Eye (tissue), 1 donor: ENCODE measurements at regions not wholly inside any gene's neighbourhood (a gene's known extent, or its start where the extent isn't known, plus 50 kb on each side); places are given as distances from the start of the nearest gene placed in this dataset.
A peak's percentile ranks its signal among the peaks of the same experiment; 100 is the strongest.
"Not testable (repeated sequence)": the region's sequence is repeated elsewhere in the genome, so short reads cannot be mapped to it uniquely, and the experiment has no call there.

Experiments
- DNase-seq: peaks from one replicate; pipeline ENCODE4 v3.0.0-alpha.2; 2015

DNA sequence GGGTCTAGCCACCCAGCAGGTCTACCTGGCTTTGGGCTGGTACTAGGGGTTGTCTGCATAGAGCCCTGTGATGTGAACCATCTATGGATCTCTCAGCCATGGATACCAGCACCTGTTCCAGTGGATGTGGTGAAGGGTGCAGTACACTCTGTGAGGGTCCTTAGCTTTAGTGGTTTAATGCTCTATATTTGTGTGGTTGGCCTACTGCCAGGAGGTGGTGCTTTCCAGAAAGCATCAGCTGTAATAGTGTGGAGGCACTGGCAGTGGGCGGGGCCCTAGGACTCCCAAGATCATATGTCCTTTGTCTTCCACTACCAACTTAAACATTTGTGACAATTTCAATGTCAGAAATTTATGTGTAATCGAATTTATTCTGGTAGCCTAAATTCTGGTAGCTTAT, 1065.1 kb downstream of the RPIA start:
- DNase-seq = not testable (repeated sequence)

DNA sequence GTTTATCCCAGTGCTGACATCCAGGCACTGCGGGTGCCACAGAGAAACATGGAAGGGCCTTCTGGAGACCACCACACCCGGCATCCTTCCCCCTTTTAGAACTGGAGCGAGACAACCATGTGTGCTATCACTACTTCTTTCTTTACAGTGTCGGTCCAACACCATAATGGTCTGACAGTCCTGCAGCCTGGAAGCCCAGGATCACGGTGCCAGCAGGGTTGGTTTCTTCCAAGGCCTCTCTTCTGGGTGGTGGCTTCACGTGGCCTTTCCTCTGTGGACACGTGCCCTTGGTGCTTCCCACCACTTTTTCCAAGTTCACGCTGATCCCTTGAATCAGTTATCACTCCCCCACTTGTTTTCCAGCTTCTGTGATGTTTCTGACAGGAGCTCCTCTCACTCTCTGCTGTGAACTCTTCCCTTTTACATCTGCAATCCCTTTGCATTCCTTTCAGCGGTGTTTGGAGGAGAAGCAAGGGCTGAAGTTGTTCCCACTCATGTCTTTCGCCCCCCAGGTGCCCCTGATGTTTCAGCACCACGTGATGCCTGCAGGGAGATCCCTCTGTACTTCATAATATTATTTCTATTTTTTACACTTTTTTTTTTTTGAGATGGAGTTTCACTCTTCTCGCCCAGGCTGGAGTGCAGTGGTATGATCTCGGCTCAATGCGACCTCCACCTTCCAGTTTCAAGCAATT, 1067.0 kb downstream of the RPIA start:
- DNase-seq = not testable (repeated sequence)

DNA sequence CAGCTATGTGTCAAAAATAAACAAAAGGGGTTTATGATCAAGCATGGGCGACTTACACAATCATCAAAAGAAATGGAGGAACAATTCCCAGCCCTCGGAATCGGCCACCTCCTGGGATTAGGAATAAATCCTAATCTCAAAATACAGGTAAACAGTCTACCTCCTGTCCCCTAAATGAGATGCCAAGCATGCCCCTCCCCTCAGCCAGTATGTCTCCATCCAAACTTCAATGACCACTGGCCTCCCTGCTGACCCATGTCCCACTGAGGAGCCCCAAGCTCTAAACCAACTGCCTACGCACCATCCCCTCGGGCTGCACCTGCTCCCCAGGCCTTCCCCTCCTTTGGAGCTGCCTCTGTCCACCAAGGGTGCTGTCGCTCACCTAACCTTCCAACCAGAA, 1069.3 kb downstream of the RPIA start:
- DNase-seq = not testable (repeated sequence)

DNA sequence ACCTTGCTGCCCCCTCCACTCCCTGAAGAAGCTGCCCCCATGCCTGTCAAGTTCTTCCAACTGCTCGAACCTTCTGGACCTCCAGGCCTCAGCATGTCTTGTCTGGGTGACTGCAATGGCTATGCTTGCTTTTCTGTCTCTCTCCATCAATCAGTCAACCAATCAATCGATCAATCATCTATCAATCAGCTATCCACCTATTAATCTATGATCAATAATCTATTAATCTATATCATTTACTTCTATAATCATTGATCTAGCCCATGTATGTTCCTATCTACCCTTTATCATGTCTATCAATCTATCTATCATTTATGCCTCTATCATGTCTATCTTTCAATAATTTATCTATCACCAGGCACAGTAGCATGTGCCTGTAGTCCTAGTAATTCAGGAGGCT, 1069.7 kb downstream of the RPIA start:
- not testable (repeated sequence) for DNase-seq

DNA sequence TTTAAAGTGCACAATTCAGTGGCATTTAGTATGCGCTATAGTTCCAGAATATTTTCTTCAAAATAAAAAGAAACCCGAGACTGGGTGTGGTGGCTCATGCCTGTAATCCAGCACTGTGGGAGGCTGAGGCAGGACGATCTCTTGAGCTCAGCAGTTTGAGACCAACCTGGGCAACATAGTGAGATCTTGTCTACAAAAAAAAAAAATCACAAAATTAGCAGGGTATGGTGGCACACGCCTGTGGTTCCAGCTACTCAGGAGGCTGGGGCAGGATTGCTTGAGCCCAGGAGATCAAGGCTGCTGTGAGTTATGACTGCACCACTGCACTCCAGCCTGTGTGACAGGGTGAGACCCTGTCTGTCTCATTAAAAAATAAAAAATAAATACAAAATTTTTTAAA, 1070.4 kb downstream of the RPIA start:
- DNase-seq = not testable (repeated sequence)

DNA sequence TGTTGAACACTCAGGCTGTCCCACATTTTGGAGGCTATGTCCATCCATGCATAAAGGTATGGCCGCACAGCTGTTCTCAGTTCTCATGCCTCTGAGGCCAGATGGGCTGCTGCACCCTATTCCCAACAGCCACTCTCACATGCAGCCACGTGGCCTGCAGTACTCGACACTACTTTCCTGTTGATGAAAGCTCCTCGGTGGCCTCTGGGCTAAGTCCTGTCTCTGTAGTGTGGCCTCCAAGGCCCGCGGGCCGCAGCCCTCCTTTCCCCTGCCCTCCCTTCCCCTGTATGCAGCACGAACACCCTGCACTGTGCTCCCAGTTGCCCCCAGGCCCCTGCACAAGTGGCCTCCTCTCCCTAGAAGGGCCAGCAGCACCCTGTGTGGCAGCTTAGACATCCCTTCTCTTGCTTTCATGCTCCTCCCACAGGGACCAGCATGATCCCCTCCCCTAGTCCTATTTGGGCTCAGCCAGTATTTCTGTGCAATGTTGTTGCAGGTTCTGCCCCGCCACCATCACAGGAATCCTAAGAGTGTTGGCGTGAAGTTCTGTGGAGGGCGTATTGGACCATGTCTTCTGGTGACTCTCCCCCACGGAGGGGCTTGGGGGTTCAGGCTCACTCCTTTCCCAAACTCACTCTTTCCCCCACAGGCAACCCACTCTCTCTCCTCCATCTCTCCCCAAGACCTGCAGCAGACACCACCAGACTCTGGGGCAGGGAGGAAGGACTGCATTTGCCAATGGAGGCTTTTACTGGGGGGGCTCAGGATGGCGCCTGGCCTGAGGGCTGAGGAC, 1071.2 kb downstream of the RPIA start:
- peak; percentile 39 for DNase-seq

DNA sequence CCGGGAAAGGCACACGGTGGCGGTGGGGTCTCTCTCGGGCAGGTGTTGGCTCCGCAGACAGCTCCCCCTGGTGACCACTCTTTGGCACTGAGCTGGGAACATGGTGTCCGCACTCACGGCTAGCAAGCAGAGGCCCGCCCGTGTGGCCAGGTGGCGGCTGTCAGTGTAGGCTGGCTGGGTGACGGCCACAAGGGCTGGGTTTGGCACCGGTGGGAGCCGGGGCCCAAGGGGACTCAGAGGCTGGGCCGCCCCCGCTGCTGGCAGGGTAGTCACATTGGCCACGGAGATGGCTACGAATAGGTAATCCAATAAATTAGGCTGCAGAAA, 1071.7 kb downstream of the RPIA start:
- DNase-seq = no peak

DNA sequence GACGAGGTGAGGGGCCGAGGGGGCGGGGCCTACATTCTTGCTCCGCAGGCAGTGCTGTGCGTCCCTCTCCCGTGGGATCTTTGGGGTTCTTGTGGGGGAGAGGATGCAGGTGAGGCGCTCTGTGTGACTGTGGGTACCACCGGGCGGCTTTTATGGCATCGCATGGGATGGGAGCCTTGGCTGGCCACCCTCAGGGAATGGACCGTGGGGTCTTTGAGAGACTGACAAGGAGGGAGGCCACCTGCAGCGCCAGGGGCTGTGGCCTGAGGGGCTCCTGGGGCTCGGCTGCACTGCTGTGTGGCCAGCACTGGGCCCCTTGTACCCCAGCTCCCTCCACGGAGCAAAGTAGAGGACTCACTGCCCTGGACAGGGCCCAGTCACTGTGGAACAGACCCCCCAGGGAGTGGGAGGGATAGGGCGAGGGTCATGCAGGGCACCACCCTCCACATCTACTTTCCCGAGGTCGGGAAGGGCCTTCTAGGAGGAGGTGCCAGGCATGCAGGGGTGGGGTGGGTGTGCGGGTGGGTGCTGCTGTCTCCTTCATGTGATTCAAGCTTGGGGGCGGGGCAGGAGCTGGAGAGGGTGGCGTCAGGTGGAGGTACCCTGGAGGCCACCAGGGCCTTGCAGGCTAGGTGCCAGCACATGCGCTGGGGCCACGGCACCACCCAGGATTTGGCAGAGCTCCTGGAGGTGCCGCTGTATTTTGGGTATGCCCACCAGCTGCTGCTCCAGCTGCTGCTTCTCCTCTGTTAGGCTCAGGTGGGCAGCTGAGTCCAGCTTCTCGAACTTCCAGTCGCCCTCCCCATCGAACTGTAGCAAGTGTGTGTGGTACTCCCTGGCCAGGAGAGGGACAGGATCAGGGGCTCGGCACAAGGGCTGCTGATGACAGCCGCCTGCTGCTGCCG, 1072.4 kb downstream of the RPIA start:
- no peak for DNase-seq

DNA sequence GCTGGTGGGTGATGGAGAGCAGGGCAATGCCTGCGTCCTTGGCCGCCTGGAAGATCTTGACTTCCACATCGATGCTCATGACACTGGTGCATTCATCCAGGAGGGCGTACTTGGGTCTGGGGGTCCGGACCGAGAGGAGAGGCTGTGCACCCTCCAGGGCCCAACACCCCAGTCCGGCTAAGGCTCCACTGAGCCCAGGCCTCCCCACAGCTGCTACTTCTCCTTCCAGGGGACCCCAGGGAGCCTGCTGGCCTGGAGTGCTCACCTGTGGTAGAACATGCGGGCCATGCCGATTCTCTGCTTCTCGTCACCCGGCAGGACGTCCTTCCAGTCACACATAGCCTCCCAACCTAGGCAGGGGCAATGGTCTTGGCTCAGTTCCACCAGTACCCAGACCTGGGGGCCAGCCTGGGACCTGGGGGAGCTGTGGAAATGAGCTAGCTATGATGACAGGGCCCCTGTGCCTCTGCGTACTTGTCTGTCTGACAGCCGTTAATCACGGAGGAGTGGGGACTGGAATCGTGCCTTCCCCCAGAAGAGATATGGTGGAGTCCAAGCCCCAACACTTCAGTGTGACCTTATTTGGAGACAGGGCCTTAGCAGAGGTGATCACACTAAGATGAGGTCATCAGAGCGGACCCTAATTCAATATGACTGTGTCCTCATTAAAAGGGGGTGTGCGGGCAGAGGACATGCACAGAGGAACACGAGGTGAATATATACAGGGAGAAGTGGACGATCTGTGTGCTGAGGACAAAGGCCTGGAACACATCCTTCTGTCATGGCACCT, 1073.3 kb downstream of the RPIA start:
- not testable (repeated sequence) for DNase-seq

DNA sequence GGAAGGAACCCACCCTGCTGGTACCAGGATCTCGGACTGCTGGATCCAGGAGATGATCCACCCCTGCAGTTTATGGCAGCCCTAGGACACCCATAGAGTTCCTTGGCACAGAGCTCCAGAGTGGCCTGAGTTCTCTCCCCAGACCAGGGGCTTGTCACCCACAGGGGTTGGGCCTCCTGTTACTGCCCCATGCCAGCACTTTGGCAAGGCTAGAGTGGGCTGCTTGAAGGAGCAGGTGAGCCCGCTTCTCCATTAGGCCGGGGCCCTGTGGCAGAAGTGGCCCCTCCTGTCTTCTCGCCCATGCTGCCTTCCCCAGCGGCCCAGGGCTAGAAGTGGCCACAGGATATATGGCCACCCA, 1073.9 kb downstream of the RPIA start:
- DNase-seq = not testable (repeated sequence)

DNA sequence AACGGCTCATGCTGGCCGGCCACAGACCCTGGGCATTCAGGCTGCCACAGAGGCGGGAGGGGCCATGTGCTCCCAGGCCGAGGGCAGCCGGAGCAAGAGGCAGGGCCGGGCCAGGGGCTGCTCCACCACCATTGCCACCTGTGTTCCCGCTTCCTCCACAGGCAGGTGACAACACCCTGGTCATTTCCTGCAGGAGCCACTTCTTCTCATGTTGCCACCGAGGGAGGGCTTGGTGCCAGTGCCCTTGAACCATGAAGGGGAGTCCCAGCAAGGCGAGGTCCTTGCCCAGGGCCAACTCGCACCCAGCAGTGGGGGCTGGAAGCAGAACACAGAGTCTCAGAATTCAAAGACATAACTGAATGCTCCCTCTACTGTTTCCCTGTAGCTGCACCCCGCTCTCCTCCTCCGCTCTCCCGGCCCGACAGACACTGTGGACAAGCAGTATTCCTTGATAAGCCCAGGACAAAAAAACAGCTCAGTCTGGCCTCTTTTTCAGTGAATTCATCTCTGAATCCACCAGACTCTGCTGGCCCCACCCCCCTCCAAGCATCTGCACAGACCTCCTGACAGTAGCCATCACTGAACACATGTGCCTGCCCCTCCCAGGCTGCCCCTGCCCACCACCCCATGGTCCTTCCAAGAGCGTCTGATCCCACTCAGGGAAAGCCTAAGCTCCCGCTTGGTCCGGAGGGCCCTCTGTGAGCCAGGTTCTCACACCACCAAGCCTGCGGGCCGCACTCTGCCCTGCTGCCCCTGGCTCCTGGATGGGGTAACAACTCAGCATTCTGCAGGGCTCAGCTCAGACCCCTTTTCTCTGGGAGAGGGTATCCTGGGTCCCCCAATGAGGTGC, 1074.9 kb downstream of the RPIA start:
- not testable (repeated sequence) for DNase-seq

DNA sequence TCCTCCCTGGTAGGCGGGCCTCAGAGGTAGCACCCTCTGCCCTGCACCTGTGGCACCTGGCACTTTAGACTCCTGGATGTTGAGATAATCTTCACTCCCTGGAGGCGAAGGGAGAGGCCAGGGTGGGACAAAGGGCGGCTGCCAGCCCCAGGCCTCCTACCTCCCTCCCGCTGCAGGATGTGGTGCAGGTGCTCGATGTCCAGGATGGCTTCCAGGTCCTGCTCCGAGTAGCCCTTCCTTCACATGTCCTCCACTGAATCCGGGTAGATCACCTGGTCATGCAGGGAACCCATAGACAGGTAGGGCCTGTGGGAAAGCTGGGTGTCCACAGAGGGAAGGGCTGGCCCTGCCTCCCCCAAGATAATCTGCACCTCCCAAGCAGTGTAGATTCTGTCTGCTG, 1075.6 kb downstream of the RPIA start:
- peak; percentile 3 for DNase-seq

DNA sequence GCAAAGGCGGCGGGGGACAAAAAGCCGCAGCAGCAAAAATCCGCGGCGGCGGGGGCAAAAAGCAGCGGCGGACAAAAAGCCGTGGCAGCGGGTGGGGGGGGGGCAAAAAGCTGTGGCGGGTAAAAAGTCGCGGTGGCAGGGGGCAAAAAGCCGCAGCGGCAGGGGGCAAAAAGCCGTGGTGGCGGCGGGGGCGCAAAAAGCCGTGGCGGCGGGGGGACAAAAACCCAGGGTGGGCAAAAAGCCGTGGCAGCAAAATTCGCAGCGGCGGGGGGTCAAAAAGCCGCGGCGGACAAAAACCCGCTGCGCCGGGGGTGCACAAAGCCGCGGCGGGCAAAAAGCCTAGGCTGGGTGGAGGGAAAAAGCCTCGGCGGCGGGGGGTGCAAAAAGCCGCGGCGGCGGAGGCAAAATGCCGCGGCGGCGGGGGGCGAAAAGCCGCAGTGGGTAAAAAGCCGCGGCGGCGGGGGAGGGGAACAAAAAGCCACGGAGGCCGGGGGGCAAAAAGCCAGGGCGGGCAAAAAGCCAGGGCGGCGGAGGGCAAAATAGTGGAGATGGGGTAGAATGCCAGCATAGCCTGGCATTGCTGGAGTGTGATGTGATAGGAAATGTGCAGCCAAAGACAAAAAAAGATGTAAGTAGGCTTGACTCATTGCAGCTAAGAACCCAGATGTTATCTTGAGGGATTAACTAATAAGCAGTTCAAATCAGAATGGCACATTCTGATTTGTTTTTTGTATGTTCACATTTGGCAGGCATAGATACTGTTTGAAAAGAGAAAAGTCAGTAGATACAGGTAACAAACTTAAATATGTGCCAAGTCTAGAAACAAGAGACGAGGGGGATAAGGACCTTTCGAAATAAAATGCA, 1076.3 kb downstream of the RPIA start:
- DNase-seq = peak; percentile 31

DNA sequence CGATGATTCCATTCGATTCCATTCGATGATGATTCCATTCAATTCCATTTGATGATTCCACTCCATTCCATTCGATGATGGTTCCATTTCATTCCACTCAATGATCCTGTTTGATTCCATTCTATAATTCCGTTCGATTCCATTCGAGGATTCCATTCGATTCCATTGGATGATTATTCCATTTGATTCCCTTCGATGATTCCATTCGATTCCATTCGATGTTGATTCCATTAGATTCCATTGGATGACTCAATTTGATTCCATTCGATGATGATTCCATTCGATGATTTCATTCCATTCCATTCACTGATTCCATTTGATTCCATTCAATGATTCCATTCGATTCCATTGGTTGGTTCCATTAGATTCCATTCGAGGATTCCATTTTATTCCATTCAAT, 1084.4 kb downstream of the RPIA start:
- no peak for DNase-seq

DNA sequence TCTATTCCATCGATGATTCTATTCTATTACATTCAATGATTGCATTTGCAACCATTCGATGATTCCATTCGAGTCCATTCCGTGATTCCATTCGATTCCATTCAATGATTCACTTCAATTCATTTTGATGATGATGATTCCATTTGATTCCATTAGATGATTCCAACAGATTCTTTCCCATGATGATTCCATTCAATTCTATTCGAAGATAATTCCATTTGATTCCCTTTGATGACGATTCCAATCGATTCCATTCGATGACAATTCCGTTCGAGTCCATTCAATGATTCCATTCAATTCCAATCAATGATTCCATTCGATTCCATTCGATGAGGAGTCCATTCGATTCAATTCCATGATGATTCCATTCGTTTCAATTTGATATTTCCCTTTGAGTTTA, 1088.8 kb downstream of the RPIA start:
- DNase-seq = no peak

DNA sequence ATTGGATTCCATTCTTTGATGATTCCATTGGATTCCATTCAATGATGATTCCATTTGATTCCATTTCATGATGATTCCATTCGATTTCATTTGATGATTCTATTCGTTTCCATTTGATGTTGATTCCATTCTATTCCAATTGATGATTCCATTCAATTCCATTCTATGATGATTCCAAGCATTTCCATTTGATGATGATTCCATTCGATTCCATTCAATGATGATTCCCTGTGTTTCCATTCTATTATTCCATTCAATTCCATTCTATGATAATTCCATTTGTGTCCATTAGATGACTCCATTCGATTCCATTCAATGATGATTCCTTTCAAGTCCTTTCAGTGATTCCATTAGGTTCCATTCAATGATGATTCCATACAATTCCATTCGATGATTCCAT, 1090.5 kb downstream of the RPIA start:
- no peak for DNase-seq

DNA sequence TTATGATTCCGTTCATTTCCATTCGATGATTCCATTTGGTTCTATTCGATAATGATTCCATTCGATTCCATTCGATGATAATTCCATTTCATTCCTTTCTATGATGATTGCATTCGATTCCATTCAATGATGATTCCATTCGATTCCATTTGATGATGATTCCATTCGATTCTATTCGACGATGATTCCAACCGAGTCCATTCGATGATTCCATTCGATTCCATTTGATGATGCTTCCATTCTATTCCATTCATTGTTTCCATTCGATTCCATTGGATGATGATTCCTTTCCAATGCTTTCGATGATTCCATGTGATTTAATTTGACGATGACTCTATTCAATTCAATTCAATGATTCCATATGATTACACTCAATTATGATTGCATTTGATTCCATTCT, 1093.5 kb downstream of the RPIA start:
- DNase-seq = no peak

DNA sequence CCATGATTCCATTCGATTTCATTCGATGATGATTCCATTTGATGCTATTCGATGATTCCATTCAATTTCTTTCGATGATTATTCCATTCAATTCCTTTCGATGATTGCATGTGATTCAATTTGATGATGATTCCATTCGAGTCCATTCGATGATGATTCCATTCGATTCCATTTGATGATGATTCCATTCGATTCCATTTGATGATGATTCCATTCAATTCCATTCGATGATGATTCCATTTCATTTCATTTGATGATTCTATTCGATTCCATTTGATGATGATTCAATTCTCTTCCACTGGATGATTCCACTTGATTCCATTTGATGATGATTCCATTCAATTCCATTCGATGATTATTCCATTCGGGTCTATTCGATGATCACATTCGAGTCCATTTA, 1094.1 kb downstream of the RPIA start:
- DNase-seq = not testable (repeated sequence)

DNA sequence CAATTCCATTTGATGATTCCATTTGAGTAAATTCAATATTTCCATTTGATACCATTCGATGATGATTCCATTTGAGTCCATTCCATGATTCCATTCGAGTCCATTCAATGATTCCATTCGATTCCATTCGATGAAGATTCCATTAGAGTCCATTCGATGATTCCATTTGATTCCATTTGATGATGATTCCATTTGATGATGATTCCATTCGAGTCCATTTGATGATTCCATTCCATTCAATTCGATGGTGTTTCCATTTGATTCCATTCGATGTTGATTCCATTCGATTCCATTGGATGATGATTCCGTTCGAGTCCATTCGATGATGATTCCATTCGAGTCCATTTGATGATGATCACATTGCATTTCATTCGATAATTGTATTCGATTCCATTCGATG, 1095.2 kb downstream of the RPIA start:
- not testable (repeated sequence) for DNase-seq

DNA sequence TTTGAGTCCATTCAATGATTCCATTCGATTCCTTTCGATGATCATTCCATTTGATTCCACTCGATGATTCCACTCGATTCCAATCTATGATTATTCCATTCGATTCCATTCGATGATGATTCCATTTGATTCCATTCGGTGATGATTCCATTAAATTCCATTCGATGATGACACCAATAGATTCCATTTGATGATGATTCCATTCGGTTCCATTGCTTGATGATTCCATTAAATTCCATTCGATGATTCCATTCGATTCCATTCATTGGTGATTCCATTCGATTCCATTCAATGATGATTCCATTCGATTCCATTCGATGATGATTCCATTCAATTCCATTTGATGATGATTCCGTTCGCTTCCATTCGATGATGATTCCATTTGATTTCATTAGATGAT, 1104.1 kb downstream of the RPIA start:
- not testable (repeated sequence) for DNase-seq
